Vagina (tissue), 2 donors: ENCODE measurements at regions not wholly inside any gene's neighbourhood (a gene's known extent, or its start where the extent isn't known, plus 50 kb on each side); places are given as distances from the start of the nearest gene placed in this dataset. TPM values are rescaled to one million over a fixed set of nuclear protein-coding genes. Genes with fewer than 3 reads are reported as not detected.
"Not testable (repeated sequence)": the region's sequence is repeated elsewhere in the genome, so short reads cannot be mapped to it uniquely, and the experiment has no call there.

Source experiments
- DNase-seq, 2 donors: peaks; one replicate each; pipeline ENCODE4 v3.0.0-alpha.2; 2017; ENCODE audit errors: extremely low spot score in 2 of 2
- H3K27ac ChIP-seq: fragments of 200-600 bp; sonication (generic); one replicate; pipeline ENCODE4 v1.5.1; 2019
- H3K27me3 ChIP-seq: fragments of 200-600 bp; sonication (generic); one replicate; pipeline ENCODE4 v1.5.1; 2019
- H3K36me3 ChIP-seq, 2 donors: fragments of 200-600 bp; sonication (generic); one replicate each; pipeline ENCODE4 v1.5.1; 2017 to 2019
- H3K4me1 ChIP-seq: fragments of 200-600 bp; sonication (generic); one replicate; pipeline ENCODE4 v1.5.1; 2019
- H3K4me3 ChIP-seq, 2 donors: fragments of 200-600 bp; sonication (generic); 1 replicate in 1 of 2; 2 replicates in 1 of 2; pipeline ENCODE4 v1.5.1; 2016 to 2019
- H3K9me3 ChIP-seq: fragments of 200-600 bp; sonication (generic); one replicate; pipeline ENCODE4 v1.5.1; 2019
- intact Hi-C: fragments of 100-400 bp; cut with DNase I; formaldehyde crosslinking; loops from one replicate; pipeline ENCODE4 v1.15.1; 2023
- small RNA-seq: library from RNA; depleted of rRNA; stranded (forward); fragments of <200 nt; gene quantifications from one replicate; pipeline ENCODE3, GENCODE V24; 2016

GRCh38 chr4:118634126-118634875 lies 50.9 kb upstream of the METTL14 start:
- intact Hi-C loops, H3K27ac ChIP-seq, H3K4me3 ChIP-seq, H3K9me3 ChIP-seq, H3K27me3 ChIP-seq, H3K4me1 ChIP-seq, DNase-seq: not testable (repeated sequence)
- H3K36me3 ChIP-seq: peaks cover 0 to 18% of the 10 kb centered on the region in 2 donors

Small RNA genes in the stretch of these regions (small RNA-seq; reads per million reads assigned to genes)
- not detected for gene AC092670.1
- gene RNU6-1054P: not detected
